SU-DHL-6 (cell line): ENCODE measurements at regions not wholly inside any gene's neighbourhood (a gene's known extent, or its start where the extent isn't known, plus 50 kb on each side); places are given as distances from the start of the nearest gene placed in this dataset.

ENCODE experiments used
- H2AFZ ChIP-seq: fragments of 200-600 bp; sonication (generic); 2 replicates; pipeline ENCODE4 v1.6.1; 2014; ENCODE audit warnings: low read depth, mild to moderate bottlenecking, moderate library complexity, mixed read lengths, antibody characterized with exemption, low read length; ENCODE audit not compliant: severe bottlenecking
- H3F3A ChIP-seq: fragments of 200-600 bp; shearing (Covaris generic); 2 replicates; pipeline ENCODE4 v1.6.0; 2016; ENCODE audit warnings: antibody characterized with exemption, mild to moderate bottlenecking; ENCODE audit not compliant: insufficient read depth
- H3K27ac ChIP-seq: fragments of 200-600 bp; sonication (generic); 2 replicates; pipeline ENCODE4 v1.5.1; 2016; ENCODE audit warnings: low read depth, mild to moderate bottlenecking, low read length, moderate library complexity, mixed read lengths
- H3K27me3 ChIP-seq: fragments of 200-600 bp; sonication (generic), shearing (Covaris generic); 2 replicates; pipeline ENCODE4 v1.6.0; 2014; ENCODE audit warnings: mild to moderate bottlenecking, low read length
- H3K36me3 ChIP-seq: fragments of 200-600 bp; sonication (generic); 2 replicates; pipeline ENCODE4 v1.6.1; 2014; ENCODE audit warnings: mild to moderate bottlenecking, low read length, mixed read lengths
- H3K4me2 ChIP-seq: fragments of 300-600, 200-600 bp; shearing (Covaris generic), sonication (generic); 2 replicates; pipeline ENCODE4 v1.6.0; 2014; ENCODE audit warnings: low read length, low read depth, mild to moderate bottlenecking; ENCODE audit not compliant: poor library complexity, severe bottlenecking
- H3K4me3 ChIP-seq: fragments of 200-600 bp; sonication (generic); 2 replicates; pipeline ENCODE4 v1.5.1; 2014; ENCODE audit warnings: antibody characterized with exemption, low read length, mild to moderate bottlenecking, mixed read lengths; ENCODE audit not compliant: insufficient read depth, poor library complexity, severe bottlenecking
- H3K79me2 ChIP-seq: fragments of 200-600 bp; sonication (generic); 2 replicates; pipeline ENCODE4 v1.6.1; 2014; ENCODE audit warnings: mild to moderate bottlenecking, low read length, moderate library complexity; ENCODE audit not compliant: insufficient read depth
- H3K9ac ChIP-seq: fragments of 200-600 bp; sonication (generic); 2 replicates; pipeline ENCODE4 v1.7.0; 2014; ENCODE audit warnings: mild to moderate bottlenecking, low read length
- H3K9me2 ChIP-seq: fragments of 200-600 bp; sonication (generic); replicated peaks from 2 replicates; pipeline ENCODE4 v1.6.1; 2014; ENCODE audit warnings: low read length; ENCODE audit not compliant: insufficient read depth
- H3K9me3 ChIP-seq: fragments of 200-600 bp; sonication (generic); 2 replicates; pipeline ENCODE4 v1.6.1; 2014; ENCODE audit warnings: low read length, mixed read lengths; ENCODE audit not compliant: insufficient read depth
- H4K20me1 ChIP-seq: fragments of 200-600 bp; sonication (generic); 2 replicates; pipeline ENCODE4 v1.6.1; 2014; ENCODE audit warnings: low read depth, mild to moderate bottlenecking, antibody characterized with exemption, low read length, moderate library complexity, mixed read lengths
- CTCF ChIP-seq: fragments of 200-600 bp; sonication (generic); IDR thresholded peaks from one replicate; pipeline ENCODE4 v1.5.1; 2017; ENCODE audit warnings: antibody characterized with exemption, mild to moderate bottlenecking, low read length, moderate library complexity; ENCODE audit not compliant: insufficient read depth, poor library complexity, severe bottlenecking
- EZH2phosphoT487 ChIP-seq: fragments of 200-600 bp; sonication (generic), shearing (Covaris generic); conservative IDR thresholded peaks from 2 replicates; pipeline ENCODE4 v1.6.1; 2018; ENCODE audit warnings: mild to moderate bottlenecking, antibody characterized with exemption, low read length, moderate library complexity, mixed read lengths

- Histone ChIP-seq H3K4me3 (no peak overlapping the region), H3K27ac (no peak overlapping the region), H3K9me2 (no peaks in the 10 kb centered on the region), H3K36me3 (no peaks in the 10 kb centered on the region), H3K4me2 (no peak overlapping the region), H3K27me3 (no peaks in the 10 kb centered on the region), H3K9me3 (no peaks in the 10 kb centered on the region), H3K9ac (no peak overlapping the region), H2AFZ (no peak overlapping the region), H3K79me2 (no peaks in the 10 kb centered on the region), H4K20me1 (no peaks in the 10 kb centered on the region), H3F3A (no peaks in the 10 kb centered on the region)
- TF ChIP-seq EZH2phosphoT487 (no peak), CTCF (no peak)
Observed at GRCh38 chr16:85162478-85163277, 50.4 kb upstream of the CIBAR2 start.

GRCh38 chr16:85163278-85164112 lies 51.2 kb upstream of the CIBAR2 start:
- Histone ChIP-seq H3F3A (no peaks in the 10 kb centered on the region), H3K79me2 (no peaks in the 10 kb centered on the region), H3K27me3 (no peaks in the 10 kb centered on the region), H3K4me3 (no peak overlapping the region), H3K4me2 (no peak overlapping the region), H3K9ac (no peak overlapping the region), H2AFZ (no peak overlapping the region), H3K9me3 (no peaks in the 10 kb centered on the region), H3K27ac (no peak overlapping the region), H4K20me1 (no peaks in the 10 kb centered on the region), H3K36me3 (no peaks in the 10 kb centered on the region), H3K9me2 (no peaks in the 10 kb centered on the region)
- no peak for TF ChIP-seq CTCF
- no peak for TF ChIP-seq EZH2phosphoT487

GRCh38 chr16:85164431-85164830 lies 52.2 kb upstream of the CIBAR2 start:
- Histone ChIP-seq H2AFZ (no peak overlapping the region), H3K9me3 (no peaks in the 10 kb centered on the region), H3K27me3 (no peaks in the 10 kb centered on the region), H3K36me3 (no peaks in the 10 kb centered on the region), H3K27ac (no peak overlapping the region), H3K4me3 (no peak overlapping the region), H3K9ac (no peak overlapping the region), H3K79me2 (no peaks in the 10 kb centered on the region), H4K20me1 (no peaks in the 10 kb centered on the region), H3F3A (no peaks in the 10 kb centered on the region), H3K9me2 (no peaks in the 10 kb centered on the region), H3K4me2 (no peak overlapping the region)
- TF ChIP-seq CTCF = no peak
- TF ChIP-seq EZH2phosphoT487 = no peak
